OCI-LY3 (cell line): ENCODE measurements at regions not wholly inside any gene's neighbourhood (a gene's known extent, or its start where the extent isn't known, plus 50 kb on each side); places are given as distances from the start of the nearest gene placed in this dataset.

Experiments
- H2AFZ ChIP-seq: fragments of 200-600, 300-600 bp; shearing (Covaris generic); 2 replicates; pipeline ENCODE4 v1.6.0; 2014; ENCODE audit warnings: antibody characterized with exemption, low read depth, low read length
- H3K27ac ChIP-seq: fragments of 200-600, 300-600 bp; sonication (generic); 2 replicates; pipeline ENCODE4 v1.5.1; 2014; ENCODE audit warnings: mild to moderate bottlenecking, low read length, moderate library complexity, mixed read lengths
- H3K27me3 ChIP-seq: fragments of 200-600, 300-600 bp; sonication (generic); 2 replicates; pipeline ENCODE4 v1.6.1; 2014; ENCODE audit warnings: low read depth, low read length, mixed read lengths
- H3K36me3 ChIP-seq: fragments of 200-600, 300-600 bp; sonication (generic); replicated peaks from 2 replicates; pipeline ENCODE3; 2014; ENCODE audit warnings: low read depth, low read length, mixed read lengths
- H3K4me1 ChIP-seq: fragments of 300-600, 200-600 bp; sonication (generic); 2 replicates; pipeline ENCODE4 v1.6.1; 2014; ENCODE audit warnings: low read length, mixed read lengths
- H3K4me2 ChIP-seq: fragments of 200-600, 300-600 bp; sonication (generic); 2 replicates; pipeline ENCODE4 v1.6.1; 2014; ENCODE audit warnings: low read length, mixed read lengths
- H3K4me3 ChIP-seq: fragments of 300-600, 200-600 bp; sonication (generic); 2 replicates; pipeline ENCODE4 v1.5.1; 2014; ENCODE audit warnings: antibody characterized with exemption, mild to moderate bottlenecking, low read length, moderate library complexity
- H3K79me2 ChIP-seq: fragments of 300-600, 200-600 bp; shearing (Covaris generic); 2 replicates; pipeline ENCODE4 v1.6.1; 2014; ENCODE audit warnings: mild to moderate bottlenecking, low read length, mixed read lengths
- H3K9ac ChIP-seq: fragments of 300-600, 200-600 bp; shearing (Covaris generic); 2 replicates; pipeline ENCODE4 v1.6.0; 2014; ENCODE audit warnings: mild to moderate bottlenecking, low read length, moderate library complexity
- H3K9me3 ChIP-seq: fragments of 200-600, 300-600 bp; shearing (Covaris generic); 2 replicates; pipeline ENCODE4 v1.6.1; 2014; ENCODE audit warnings: low read length, mixed read lengths; ENCODE audit not compliant: insufficient read depth
- H4K20me1 ChIP-seq: fragments of 200-600, 300-600 bp; sonication (generic); 2 replicates; pipeline ENCODE4 v1.6.1; 2016; ENCODE audit warnings: low read length, mixed read lengths; ENCODE audit not compliant: insufficient read depth
- EZH2phosphoT487 ChIP-seq: fragments of 200-600 bp; shearing (Covaris generic); IDR thresholded peaks from 2 replicates; pipeline ENCODE4 v1.6.1; 2018; ENCODE audit warnings: antibody characterized with exemption, mixed run types, low read depth
- TF ChIP-seq, protein P1 (sequence below): fragments of 200-600, 300-600 bp; sonication (generic); IDR thresholded peaks from 2 replicates; pipeline ENCODE4 v1.5.1; 2014; ENCODE audit warnings: antibody characterized with exemption, low read length, low read depth

DNA sequence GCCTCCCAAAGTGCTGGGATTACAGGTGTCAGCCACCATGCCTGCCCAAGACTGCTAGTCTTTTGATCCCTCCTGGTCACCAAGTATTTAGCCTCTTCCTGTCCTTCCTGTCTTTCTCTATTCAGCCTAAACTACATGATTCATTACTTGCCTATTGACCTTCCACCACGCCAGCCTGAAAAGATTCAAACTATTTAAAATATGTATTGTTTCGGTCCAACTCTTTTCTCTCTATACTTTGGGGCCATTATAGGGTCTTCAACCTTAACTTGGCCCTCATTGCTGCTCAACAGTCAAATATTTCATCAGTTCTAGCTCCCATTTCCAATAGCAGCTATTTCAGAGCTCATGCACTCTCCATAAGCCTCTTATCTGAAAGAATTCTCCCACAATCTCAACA, 153.0 kb downstream of the TNFSF18 start:
- no peaks in the 10 kb centered on the region for H3K79me2 ChIP-seq
- H3K9ac ChIP-seq: no peak overlapping the region
- no peaks in the 10 kb centered on the region for H4K20me1 ChIP-seq
- no peak overlapping the region for H3K27ac ChIP-seq
- peaks cover 5% of the 10 kb centered on the region; the same call in 1 of the 2 replicates for H3K27me3 ChIP-seq
- no peak overlapping the region for H3K4me3 ChIP-seq
- H3K4me1 ChIP-seq: peaks cover 47% of the 10 kb centered on the region
- H3K36me3 ChIP-seq: no peaks in the 10 kb centered on the region
- no peak overlapping the region for H2AFZ ChIP-seq
- no peak overlapping the region for H3K4me2 ChIP-seq
- TF ChIP-seq, protein P1, sequence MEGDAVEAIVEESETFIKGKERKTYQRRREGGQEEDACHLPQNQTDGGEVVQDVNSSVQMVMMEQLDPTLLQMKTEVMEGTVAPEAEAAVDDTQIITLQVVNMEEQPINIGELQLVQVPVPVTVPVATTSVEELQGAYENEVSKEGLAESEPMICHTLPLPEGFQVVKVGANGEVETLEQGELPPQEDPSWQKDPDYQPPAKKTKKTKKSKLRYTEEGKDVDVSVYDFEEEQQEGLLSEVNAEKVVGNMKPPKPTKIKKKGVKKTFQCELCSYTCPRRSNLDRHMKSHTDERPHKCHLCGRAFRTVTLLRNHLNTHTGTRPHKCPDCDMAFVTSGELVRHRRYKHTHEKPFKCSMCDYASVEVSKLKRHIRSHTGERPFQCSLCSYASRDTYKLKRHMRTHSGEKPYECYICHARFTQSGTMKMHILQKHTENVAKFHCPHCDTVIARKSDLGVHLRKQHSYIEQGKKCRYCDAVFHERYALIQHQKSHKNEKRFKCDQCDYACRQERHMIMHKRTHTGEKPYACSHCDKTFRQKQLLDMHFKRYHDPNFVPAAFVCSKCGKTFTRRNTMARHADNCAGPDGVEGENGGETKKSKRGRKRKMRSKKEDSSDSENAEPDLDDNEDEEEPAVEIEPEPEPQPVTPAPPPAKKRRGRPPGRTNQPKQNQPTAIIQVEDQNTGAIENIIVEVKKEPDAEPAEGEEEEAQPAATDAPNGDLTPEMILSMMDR: no peak
- no peak for TF ChIP-seq EZH2phosphoT487
- H3K9me3 ChIP-seq: no peaks in the 10 kb centered on the region

DNA sequence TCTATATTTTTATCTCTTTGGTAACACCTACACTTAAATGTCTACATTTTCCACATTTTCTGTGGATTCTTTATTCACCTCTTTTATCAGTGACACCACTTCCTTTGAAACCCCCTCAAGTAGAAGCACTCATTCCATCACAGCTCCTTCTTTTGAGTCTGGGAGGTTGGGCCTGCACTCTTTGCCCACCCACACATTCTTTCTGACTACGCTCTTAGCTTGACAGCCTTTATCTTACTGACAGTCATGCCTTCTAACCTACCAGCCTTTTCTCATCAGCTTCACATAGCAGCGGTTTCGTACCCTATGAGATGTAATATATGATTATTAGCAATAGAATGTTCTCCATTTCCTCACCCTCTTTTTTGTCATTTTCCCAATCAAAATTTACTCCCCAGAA, 151.9 kb downstream of the TNFSF18 start:
- Histone ChIP-seq H3K9me3 (no peaks in the 10 kb centered on the region), H3K27ac (no peak overlapping the region), H2AFZ (no peak overlapping the region), H4K20me1 (no peaks in the 10 kb centered on the region), H3K4me3 (no peak overlapping the region), H3K36me3 (no peaks in the 10 kb centered on the region), H3K4me1 (peaks cover 44% of the 10 kb centered on the region), H3K79me2 (no peaks in the 10 kb centered on the region), H3K27me3 (peaks cover 5% of the 10 kb centered on the region; the same call in 1 of the 2 replicates), H3K9ac (no peak overlapping the region), H3K4me2 (no peak overlapping the region)
- TF ChIP-seq, protein P1: no peak
- TF ChIP-seq EZH2phosphoT487: no peak

DNA sequence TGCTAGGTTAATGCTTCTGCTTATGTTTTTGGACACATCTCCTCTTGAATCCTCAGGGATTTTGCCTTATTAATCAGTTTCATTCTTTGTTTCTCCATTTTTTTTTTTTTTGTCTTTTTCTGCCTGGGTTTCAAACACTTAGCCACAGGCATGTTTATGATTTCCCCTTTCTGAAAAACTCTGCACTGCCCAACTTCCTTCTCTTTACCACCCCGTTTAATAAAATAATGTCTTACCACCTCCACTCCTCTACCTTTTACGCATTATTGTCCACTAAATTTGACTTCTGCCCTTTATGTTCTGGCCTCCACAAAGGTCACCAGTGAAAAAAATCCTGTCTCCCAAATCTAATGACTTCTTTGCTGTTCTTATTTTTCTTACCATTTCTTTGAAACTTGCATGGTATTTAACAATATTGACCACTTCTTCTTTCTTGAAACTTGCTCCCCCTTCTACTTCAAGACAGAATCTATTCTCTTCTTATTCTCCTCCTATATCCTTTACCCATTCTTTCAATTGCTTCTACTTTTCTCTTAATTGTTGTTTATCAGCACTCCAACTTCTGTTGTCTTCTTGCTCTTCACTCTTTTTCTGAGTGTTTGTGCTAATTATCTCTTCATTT, 150.3 kb downstream of the TNFSF18 start:
- no peak overlapping the region for H3K9ac ChIP-seq
- peaks cover 5% of the 10 kb centered on the region; the same call in 1 of the 2 replicates for H3K27me3 ChIP-seq

DNA sequence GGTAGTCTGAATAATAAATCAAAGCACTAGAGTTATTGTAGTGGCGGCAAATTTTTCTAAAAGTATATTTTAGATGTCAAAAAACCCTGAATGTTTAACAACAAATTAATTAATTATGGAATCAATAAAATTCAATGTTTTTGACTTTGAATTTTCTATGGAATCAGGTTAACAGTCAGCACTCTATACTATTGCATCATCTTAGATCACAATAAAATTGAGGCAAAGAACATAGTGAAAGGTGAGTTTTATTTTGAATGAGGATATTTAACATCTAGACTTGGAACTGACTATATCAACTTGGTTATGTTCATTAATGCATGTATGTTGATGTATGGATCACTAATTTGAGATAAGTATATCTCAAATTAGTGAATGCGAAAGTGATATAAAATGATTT, 148.5 kb downstream of the TNFSF18 start:
- Histone ChIP-seq H3K4me1 (peaks cover 34% of the 10 kb centered on the region), H3K27me3 (peaks cover 5% of the 10 kb centered on the region; the same call in 1 of the 2 replicates), H3K79me2 (no peaks in the 10 kb centered on the region), H3K9me3 (no peaks in the 10 kb centered on the region), H4K20me1 (no peaks in the 10 kb centered on the region), H3K27ac (no peak overlapping the region), H3K9ac (no peak overlapping the region), H3K4me3 (no peak overlapping the region), H2AFZ (no peak overlapping the region), H3K36me3 (no peaks in the 10 kb centered on the region), H3K4me2 (no peak overlapping the region)
- no peak for TF ChIP-seq EZH2phosphoT487
- TF ChIP-seq, protein P1: no peak

More for the DNA sequence above, 150.3 kb downstream of the TNFSF18 start:
- Histone ChIP-seq H3K27ac (no peak overlapping the region), H3K4me2 (peak overlapping the region; percentile 55), H2AFZ (0 out of 2 replicates have a peak overlapping the region, but pooled peaks have one; percentile 13), H3K4me3 (peak overlapping the region; percentile 20; the same call in 1 of the 2 replicates), H3K36me3 (no peaks in the 10 kb centered on the region), H4K20me1 (no peaks in the 10 kb centered on the region), H3K79me2 (no peaks in the 10 kb centered on the region), H3K9me3 (no peaks in the 10 kb centered on the region), H3K4me1 (peaks cover 29% of the 10 kb centered on the region)
- TF ChIP-seq, protein P1: no peak
- no peak for TF ChIP-seq EZH2phosphoT487
